HepG2 (cell line): ENCODE measurements at regions not wholly inside any gene's neighbourhood (a gene's known extent, or its start where the extent isn't known, plus 50 kb on each side); places are given as distances from the start of the nearest gene placed in this dataset.

Source experiments
- ATM ChIP-seq: fragments of 450-650 bp; IDR thresholded peaks from 2 replicates; pipeline ENCODE4 v1.7.1; 2017; ENCODE audit warnings: mild to moderate bottlenecking, borderline replicate concordance
- EZH2 ChIP-seq: conservative IDR thresholded peaks from 2 replicates; pipeline ENCODE4 v1.6.1; 2012; ENCODE audit warnings: mild to moderate bottlenecking, low read depth, low read length, moderate library complexity
- NR2F6 ChIP-seq, 2 experiments: IDR thresholded peaks; 2 replicates each; pipeline ENCODE4 v1.6.1; 2016; ENCODE audit warnings: antibody characterized with exemption in 1 of 2, mild to moderate bottlenecking in 1 of 2
- PHF5A ChIP-seq: IDR thresholded peaks from one replicate; pipeline ENCODE4 v1.6.1; 2018; ENCODE audit warnings: low read depth, missing genetic modification reagents; ENCODE audit not compliant: unreplicated experiment
- POLR2A ChIP-seq, 2 experiments: IDR thresholded peaks; 2 replicates each; pipeline ENCODE4 v1.6.1; 2011; ENCODE audit warnings: low read depth in 2 of 2, low read length in 2 of 2, mild to moderate bottlenecking in 1 of 2, moderate library complexity in 1 of 2; ENCODE audit not compliant: insufficient read depth in 1 of 2
- POLR2AphosphoS5 ChIP-seq: IDR thresholded peaks from 2 replicates; pipeline ENCODE4 v1.6.1; 2012; ENCODE audit warnings: low read depth, low read length
- TCF7L2 ChIP-seq: IDR thresholded peaks from 2 replicates; pipeline ENCODE4 v1.6.1; 2011; ENCODE audit warnings: mild to moderate bottlenecking, low read depth, low read length, moderate library complexity
- ZNF510 ChIP-seq: sonication (generic); formaldehyde crosslinking; IDR thresholded peaks from 2 replicates; pipeline ENCODE4 v1.4.0; 2020; ENCODE audit warnings: low read depth, mild to moderate bottlenecking, missing genetic modification reagents
- TF ChIP-seq, protein P1 (sequence below): sonication (generic); formaldehyde crosslinking; IDR thresholded peaks from 2 replicates; pipeline ENCODE4 v1.5.0; 2020; ENCODE audit warnings: mild to moderate bottlenecking, missing genetic modification reagents, moderate library complexity
- TF ChIP-seq, protein P2 (sequence below): sonication (generic); formaldehyde crosslinking; IDR thresholded peaks from 2 replicates; pipeline ENCODE4 v1.8.0; 2022; ENCODE audit warnings: mild to moderate bottlenecking, missing genetic modification reagents, moderate library complexity
- TF ChIP-seq, protein P3 (sequence below): sonication (generic); formaldehyde crosslinking; IDR thresholded peaks from 2 replicates; pipeline ENCODE4 v1.5.1; 2020; ENCODE audit warnings: missing genetic modification reagents, mild to moderate bottlenecking, borderline replicate concordance
- TF ChIP-seq, protein P4 (sequence below): conservative IDR thresholded peaks from 2 replicates; pipeline ENCODE4 v1.6.1; 2018; ENCODE audit warnings: missing genetic modification reagents

DNA sequence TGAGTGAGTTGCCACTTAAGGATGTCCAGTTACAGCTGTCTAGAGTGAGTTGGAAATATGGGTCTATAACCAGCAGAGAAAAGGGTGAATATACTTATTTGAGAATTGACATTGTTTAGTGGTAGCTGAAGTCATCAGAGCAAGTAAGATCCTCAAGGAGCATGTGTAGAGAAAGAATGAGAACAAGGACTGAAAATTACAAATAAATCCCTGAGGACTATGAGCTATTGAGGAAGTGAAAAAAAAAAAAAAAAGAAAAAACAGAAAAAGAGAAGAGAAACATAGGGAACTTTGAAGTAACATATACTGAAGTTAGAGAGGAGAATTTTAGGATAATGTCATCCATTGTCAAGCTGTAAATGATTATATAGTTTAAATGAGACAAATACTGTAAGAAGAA, 134.0 kb upstream of the CCDC68 start:
- TF ChIP-seq, protein P1, sequence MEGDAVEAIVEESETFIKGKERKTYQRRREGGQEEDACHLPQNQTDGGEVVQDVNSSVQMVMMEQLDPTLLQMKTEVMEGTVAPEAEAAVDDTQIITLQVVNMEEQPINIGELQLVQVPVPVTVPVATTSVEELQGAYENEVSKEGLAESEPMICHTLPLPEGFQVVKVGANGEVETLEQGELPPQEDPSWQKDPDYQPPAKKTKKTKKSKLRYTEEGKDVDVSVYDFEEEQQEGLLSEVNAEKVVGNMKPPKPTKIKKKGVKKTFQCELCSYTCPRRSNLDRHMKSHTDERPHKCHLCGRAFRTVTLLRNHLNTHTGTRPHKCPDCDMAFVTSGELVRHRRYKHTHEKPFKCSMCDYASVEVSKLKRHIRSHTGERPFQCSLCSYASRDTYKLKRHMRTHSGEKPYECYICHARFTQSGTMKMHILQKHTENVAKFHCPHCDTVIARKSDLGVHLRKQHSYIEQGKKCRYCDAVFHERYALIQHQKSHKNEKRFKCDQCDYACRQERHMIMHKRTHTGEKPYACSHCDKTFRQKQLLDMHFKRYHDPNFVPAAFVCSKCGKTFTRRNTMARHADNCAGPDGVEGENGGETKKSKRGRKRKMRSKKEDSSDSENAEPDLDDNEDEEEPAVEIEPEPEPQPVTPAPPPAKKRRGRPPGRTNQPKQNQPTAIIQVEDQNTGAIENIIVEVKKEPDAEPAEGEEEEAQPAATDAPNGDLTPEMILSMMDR = no peak
- TF ChIP-seq EZH2 (no peak), PHF5A (CRISPR knock-in tag) (no peak), ATM (no peak), TCF7L2 (no peak), POLR2AphosphoS5 (no peak), ZNF510 (no peak), NR2F6 (IDR thresholded peaks at IDR 0.05) (no peak), NR2F6 (CRISPR knock-in tag; IDR thresholded peaks at IDR 0.05) (no peak), POLR2A (IDR thresholded peaks at IDR 0.05; ENCODE audit: insufficient read depth in 1 of 2, low read depth in 2 of 2, low read length in 2 of 2) (no peak)
- TF ChIP-seq, protein P2, sequence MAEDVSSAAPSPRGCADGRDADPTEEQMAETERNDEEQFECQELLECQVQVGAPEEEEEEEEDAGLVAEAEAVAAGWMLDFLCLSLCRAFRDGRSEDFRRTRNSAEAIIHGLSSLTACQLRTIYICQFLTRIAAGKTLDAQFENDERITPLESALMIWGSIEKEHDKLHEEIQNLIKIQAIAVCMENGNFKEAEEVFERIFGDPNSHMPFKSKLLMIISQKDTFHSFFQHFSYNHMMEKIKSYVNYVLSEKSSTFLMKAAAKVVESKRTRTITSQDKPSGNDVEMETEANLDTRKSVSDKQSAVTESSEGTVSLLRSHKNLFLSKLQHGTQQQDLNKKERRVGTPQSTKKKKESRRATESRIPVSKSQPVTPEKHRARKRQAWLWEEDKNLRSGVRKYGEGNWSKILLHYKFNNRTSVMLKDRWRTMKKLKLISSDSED (CRISPR knock-in tag) = no peak
- TF ChIP-seq, protein P3, sequence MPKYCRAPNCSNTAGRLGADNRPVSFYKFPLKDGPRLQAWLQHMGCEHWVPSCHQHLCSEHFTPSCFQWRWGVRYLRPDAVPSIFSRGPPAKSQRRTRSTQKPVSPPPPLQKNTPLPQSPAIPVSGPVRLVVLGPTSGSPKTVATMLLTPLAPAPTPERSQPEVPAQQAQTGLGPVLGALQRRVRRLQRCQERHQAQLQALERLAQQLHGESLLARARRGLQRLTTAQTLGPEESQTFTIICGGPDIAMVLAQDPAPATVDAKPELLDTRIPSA = no peak
- TF ChIP-seq, protein P4, sequence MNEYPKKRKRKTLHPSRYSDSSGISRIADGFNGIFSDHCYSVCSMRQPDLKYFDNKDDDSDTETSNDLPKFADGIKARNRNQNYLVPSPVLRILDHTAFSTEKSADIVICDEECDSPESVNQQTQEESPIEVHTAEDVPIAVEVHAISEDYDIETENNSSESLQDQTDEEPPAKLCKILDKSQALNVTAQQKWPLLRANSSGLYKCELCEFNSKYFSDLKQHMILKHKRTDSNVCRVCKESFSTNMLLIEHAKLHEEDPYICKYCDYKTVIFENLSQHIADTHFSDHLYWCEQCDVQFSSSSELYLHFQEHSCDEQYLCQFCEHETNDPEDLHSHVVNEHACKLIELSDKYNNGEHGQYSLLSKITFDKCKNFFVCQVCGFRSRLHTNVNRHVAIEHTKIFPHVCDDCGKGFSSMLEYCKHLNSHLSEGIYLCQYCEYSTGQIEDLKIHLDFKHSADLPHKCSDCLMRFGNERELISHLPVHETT (CRISPR knock-in tag) = no peak
